Omental fat pad (tissue), 3 donors: ENCODE measurements at regions not wholly inside any gene's neighbourhood (a gene's known extent, or its start where the extent isn't known, plus 50 kb on each side); places are given as distances from the start of the nearest gene placed in this dataset.

Experiments used
- ATAC-seq: fragments of 150-250 bp; one replicate; pipeline ENCODE4 v1.9.1; 2016; ENCODE audit warnings: mild to moderate bottlenecking, moderate library complexity; ENCODE audit not compliant: low FRiP score
- DNase-seq: peaks from one replicate; pipeline ENCODE4 v3.0.0-alpha.2; 2019; ENCODE audit warnings: low spot score
- TF ChIP-seq, protein P1 (sequence below), 3 donors: fragments of 450-650 bp; IDR thresholded peaks; one replicate each; pipeline ENCODE4 v1.5.1; 2016 to 2017; ENCODE audit warnings: antibody characterized with exemption in 3 of 3, mild to moderate bottlenecking in 3 of 3, moderate library complexity in 2 of 3

DNA sequence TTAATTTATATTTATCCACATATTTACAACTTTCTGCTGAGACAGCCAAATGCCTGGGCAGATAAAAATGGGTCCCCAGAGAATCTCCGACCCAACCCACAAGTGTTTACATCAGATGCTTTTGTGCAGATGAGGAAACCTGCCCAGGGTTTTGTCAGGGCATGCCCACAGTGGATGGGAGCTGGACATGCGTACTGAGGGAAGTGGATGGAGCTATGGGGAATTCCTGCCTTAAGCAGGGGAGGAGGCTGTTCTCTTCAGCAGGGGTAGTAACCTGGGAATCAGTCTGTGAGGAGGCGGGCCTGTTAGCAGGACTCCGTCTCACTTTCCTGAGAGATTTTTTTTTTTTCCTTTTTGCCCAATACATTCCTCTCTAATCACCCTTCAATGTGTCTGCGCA lies 122.9 kb downstream of the RFC3 start:
- ATAC-seq (no peak), DNase-seq (no peak)
- TF ChIP-seq, protein P1, sequence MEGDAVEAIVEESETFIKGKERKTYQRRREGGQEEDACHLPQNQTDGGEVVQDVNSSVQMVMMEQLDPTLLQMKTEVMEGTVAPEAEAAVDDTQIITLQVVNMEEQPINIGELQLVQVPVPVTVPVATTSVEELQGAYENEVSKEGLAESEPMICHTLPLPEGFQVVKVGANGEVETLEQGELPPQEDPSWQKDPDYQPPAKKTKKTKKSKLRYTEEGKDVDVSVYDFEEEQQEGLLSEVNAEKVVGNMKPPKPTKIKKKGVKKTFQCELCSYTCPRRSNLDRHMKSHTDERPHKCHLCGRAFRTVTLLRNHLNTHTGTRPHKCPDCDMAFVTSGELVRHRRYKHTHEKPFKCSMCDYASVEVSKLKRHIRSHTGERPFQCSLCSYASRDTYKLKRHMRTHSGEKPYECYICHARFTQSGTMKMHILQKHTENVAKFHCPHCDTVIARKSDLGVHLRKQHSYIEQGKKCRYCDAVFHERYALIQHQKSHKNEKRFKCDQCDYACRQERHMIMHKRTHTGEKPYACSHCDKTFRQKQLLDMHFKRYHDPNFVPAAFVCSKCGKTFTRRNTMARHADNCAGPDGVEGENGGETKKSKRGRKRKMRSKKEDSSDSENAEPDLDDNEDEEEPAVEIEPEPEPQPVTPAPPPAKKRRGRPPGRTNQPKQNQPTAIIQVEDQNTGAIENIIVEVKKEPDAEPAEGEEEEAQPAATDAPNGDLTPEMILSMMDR (IDR thresholded peaks at IDR 0.05), result no peak

GRCh38 chr13:33945477-33945876 lies 127.5 kb downstream of the RFC3 start:
- no peak for ATAC-seq
- no peak for DNase-seq
- TF ChIP-seq, protein P1 (IDR thresholded peaks at IDR 0.05), result no peak

DNA sequence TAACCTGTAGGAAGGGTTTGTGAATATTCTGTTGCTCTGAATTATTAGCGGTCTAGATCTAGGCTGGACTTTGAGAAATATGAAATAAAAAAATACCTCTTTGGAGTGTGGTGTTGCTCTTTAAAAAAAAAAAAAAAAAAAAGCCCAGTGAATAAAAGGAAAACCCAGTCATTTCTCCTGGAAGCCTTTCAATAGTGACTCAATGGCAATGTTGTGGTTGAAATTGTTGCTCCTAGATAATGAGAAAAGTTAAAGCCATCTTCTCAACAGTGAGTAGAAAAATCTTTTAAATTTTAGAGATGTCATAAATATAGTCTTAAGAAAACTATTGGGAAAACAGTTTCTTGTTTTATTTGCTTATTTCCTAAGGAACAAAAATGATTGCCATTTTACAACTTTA lies 135.3 kb downstream of the RFC3 start:
- ATAC-seq (no peak), DNase-seq (no peak)
- TF ChIP-seq, protein P1 (IDR thresholded peaks at IDR 0.05), result no peak

GRCh38 chr13:33953781-33954180 lies 135.8 kb downstream of the RFC3 start:
- TF ChIP-seq, protein P1 (IDR thresholded peaks at IDR 0.05), result no peak
- ATAC-seq (no peak), DNase-seq (no peak)

- ATAC-seq, result no peak
- DNase-seq, result no peak
- TF ChIP-seq, protein P1 (IDR thresholded peaks at IDR 0.05), result no peak
Measured at GRCh38 chr13:33956346-33956745, 138.4 kb downstream of the RFC3 start.

GRCh38 chr13:33957497-33957905 lies 139.6 kb downstream of the RFC3 start:
- ATAC-seq (no peak), DNase-seq (no peak)
- TF ChIP-seq, protein P1 (IDR thresholded peaks at IDR 0.05), result no peak

- ATAC-seq, result no peak
- TF ChIP-seq, protein P1 (IDR thresholded peaks at IDR 0.05), result no peak
- no peak for DNase-seq
Measured at GRCh38 chr13:33958964-33959363, 141.0 kb downstream of the RFC3 start.
